ENCODE measurements at regions not wholly inside any gene's neighbourhood (a gene's known extent, or its start where the extent isn't known, plus 50 kb on each side); places are given as distances from the start of the nearest gene placed in this dataset.

- TF ChIP-seq POLR2A (IDR thresholded peaks at IDR 0.05) (no peak), POLR2AphosphoS5 (IDR thresholded peaks at IDR 0.05) (no peak)
- TF ChIP-seq, protein P1, sequence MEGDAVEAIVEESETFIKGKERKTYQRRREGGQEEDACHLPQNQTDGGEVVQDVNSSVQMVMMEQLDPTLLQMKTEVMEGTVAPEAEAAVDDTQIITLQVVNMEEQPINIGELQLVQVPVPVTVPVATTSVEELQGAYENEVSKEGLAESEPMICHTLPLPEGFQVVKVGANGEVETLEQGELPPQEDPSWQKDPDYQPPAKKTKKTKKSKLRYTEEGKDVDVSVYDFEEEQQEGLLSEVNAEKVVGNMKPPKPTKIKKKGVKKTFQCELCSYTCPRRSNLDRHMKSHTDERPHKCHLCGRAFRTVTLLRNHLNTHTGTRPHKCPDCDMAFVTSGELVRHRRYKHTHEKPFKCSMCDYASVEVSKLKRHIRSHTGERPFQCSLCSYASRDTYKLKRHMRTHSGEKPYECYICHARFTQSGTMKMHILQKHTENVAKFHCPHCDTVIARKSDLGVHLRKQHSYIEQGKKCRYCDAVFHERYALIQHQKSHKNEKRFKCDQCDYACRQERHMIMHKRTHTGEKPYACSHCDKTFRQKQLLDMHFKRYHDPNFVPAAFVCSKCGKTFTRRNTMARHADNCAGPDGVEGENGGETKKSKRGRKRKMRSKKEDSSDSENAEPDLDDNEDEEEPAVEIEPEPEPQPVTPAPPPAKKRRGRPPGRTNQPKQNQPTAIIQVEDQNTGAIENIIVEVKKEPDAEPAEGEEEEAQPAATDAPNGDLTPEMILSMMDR (IDR thresholded peaks at IDR 0.05) = no peak
Observed at GRCh38 chr13:80239571-80240255, 101.2 kb downstream of the SPRY2 start.

Data from gastroesophageal sphincter (tissue), 3 donors.